ENCODE measurements at regions not wholly inside any gene's neighbourhood (a gene's known extent, or its start where the extent isn't known, plus 50 kb on each side); places are given as distances from the start of the nearest gene placed in this dataset.
A peak's percentile ranks its signal among the peaks of the same experiment; 100 is the strongest.

DNA sequence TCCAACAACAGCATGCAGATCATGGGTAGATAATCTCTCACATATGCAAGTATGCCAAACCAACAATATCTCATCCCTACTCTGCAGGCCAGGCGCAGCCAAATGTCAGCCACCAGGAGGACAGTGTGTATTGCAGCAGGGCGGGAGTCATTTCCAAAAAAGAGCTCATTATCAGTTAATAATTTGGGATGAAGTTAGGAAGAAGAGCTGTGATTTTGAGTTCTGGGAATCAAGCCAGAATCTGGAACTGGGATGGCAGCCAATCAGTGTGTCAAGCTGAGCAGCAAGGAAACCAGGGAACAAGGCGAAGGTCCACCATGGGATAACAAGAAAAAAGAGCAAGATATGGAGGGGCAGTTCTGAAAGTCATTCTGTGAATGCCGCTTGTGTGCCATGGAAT lies 88.2 kb upstream of the CAMK2D start:
- H3K4me3 Mint-ChIP-seq = no peak overlapping the region
- no peaks in the 10 kb centered on the region for H3K4me1 Mint-ChIP-seq (ENCODE audit: low read depth)
- no peaks in the 10 kb centered on the region for H3K27me3 Mint-ChIP-seq
- no peaks in the 10 kb centered on the region for H3K9me3 Mint-ChIP-seq
- H3K27ac Mint-ChIP-seq = no peak overlapping the region
- H3K36me3 Mint-ChIP-seq (ENCODE audit: low read depth) = no peaks in the 10 kb centered on the region

DNA sequence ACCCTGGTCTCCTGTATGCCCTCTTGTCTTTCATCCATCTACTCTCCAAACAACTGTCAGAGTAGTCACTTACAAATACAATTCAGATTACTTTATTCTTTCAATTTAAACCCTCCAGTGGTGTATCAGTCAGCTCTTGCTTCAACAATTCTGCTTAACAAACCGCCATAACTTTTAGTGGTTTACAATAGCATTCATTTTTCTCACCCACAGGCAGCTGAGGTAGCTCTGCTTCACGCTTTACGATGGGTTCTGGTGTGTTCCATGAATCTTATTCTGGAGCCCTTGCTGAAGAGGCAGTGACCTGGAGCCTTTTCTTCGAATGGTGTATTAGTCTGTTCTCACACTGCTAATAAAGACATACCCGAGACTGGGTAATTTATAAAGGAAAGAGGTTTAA lies 86.2 kb upstream of the CAMK2D start:
- Mint-ChIP-seq H3K4me3 (no peak overlapping the region), H3K9me3 (no peaks in the 10 kb centered on the region), H3K36me3 (ENCODE audit: low read depth) (no peaks in the 10 kb centered on the region), H3K4me1 (ENCODE audit: low read depth) (no peaks in the 10 kb centered on the region), H3K27me3 (no peaks in the 10 kb centered on the region), H3K27ac (no peak overlapping the region)

DNA sequence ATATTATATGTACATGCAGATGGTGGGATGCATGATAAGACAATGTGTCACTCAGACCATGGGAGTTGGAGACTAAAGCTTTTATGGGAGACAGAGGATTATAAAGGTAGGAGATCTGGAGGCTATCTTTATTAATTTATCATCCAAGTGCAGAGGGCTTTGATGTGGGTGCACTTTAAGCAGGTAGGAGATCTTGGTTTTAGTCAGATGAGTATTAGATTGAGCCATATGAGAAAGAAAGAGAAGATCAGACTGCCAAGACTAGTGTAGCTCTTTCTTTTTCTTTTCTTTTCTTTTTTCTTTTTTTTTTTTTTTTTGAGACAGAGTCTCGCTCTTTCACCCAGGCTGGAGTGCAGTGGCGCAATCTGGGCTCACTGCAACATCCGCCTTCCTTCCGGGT lies 84.9 kb upstream of the CAMK2D start:
- H3K9me3 Mint-ChIP-seq = no peaks in the 10 kb centered on the region
- H3K36me3 Mint-ChIP-seq (ENCODE audit: low read depth) = no peaks in the 10 kb centered on the region
- H3K27ac Mint-ChIP-seq = no peak overlapping the region
- no peak overlapping the region for H3K4me3 Mint-ChIP-seq
- H3K27me3 Mint-ChIP-seq = no peaks in the 10 kb centered on the region
- no peaks in the 10 kb centered on the region for H3K4me1 Mint-ChIP-seq (ENCODE audit: low read depth)

DNA sequence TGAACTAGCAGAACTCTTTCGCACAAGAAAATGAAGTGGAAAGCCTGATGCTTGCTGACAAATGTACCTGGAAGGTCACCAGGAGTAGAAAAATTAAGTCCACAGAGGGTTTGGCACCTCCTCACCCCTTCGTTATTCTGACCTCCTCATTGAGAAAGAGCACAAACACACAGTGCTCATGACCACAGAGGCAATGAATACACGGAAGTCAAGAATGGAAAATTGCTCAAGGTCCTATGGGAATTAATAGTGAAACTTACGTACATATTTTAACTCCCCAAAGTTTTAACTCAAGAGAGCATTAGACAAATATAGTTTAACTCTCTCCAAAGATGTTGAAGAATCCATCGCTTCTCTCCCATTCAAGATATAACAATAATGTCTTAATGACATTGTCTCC lies 83.6 kb upstream of the CAMK2D start:
- H3K27ac Mint-ChIP-seq = no peak overlapping the region
- H3K4me1 Mint-ChIP-seq (ENCODE audit: low read depth) = no peaks in the 10 kb centered on the region
- H3K27me3 Mint-ChIP-seq = no peaks in the 10 kb centered on the region
- no peak overlapping the region for H3K4me3 Mint-ChIP-seq
- H3K9me3 Mint-ChIP-seq = no peaks in the 10 kb centered on the region
- H3K36me3 Mint-ChIP-seq (ENCODE audit: low read depth) = no peaks in the 10 kb centered on the region

DNA sequence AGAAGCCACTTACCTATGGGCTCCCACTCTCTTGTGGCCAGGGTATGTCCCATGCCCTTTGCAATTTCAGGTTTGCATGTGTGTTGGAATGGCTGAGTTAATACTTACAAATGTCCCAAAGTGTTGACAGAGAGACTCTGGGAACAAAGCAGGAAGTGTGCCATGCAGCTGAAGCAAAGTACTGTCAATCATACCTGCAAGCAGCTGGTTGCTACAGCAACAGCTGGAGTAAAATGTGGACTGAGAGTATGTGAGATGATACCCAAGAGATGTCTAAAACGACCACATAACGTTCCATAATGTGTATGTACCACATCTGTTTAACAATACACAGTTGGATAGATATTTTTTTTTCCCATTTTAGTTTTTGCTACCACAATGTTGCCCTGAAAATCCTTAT lies 82.8 kb upstream of the CAMK2D start:
- H3K4me1 Mint-ChIP-seq (ENCODE audit: low read depth) = no peaks in the 10 kb centered on the region
- no peak overlapping the region for H3K4me3 Mint-ChIP-seq
- H3K27me3 Mint-ChIP-seq = no peaks in the 10 kb centered on the region
- H3K9me3 Mint-ChIP-seq = no peaks in the 10 kb centered on the region
- H3K36me3 Mint-ChIP-seq (ENCODE audit: low read depth) = no peaks in the 10 kb centered on the region
- no peak overlapping the region for H3K27ac Mint-ChIP-seq

DNA sequence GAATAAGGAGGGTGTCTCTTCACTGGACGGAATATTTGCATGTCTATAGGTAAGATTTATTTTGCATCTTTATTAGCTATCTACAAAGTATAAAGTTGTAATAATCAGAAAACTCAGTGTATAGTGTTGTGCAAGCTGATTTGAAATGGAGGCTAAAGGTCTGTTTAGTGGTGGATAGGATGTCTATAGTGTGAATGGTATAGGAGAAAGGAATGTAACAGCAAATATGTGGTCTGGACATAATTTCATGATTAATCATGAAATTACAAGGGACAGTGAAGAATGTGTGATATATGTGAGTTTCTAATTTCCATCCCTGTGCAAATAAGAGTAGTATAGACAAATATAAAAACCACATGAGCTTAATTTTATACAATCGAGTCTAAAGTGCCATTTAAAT lies 79.3 kb upstream of the CAMK2D start:
- Mint-ChIP-seq H3K4me3 (no peak overlapping the region), H3K27ac (no peak overlapping the region), H3K36me3 (ENCODE audit: low read depth) (no peaks in the 10 kb centered on the region), H3K4me1 (ENCODE audit: low read depth) (peaks cover 11% of the 10 kb centered on the region), H3K9me3 (no peaks in the 10 kb centered on the region), H3K27me3 (no peaks in the 10 kb centered on the region)

DNA sequence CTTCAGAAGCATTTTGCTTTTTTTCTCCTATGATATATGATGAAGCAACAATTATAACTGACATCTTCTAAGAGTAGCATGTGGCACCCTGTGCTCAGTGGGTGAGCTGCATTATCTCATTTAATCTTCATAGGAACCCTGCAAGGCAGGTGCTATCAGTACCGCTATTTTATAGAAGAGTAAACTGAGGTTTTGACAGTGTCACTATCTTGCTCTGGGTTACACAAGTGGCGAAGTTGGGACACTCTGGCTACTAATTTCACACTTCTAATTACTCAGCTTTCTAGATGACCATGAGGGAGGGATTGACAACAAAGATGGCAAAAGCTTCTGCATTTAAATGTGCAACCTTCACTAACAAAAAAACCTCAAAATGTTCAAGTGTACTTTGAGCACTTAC lies 76.9 kb upstream of the CAMK2D start:
- H3K27ac Mint-ChIP-seq = no peak overlapping the region
- H3K27me3 Mint-ChIP-seq = no peaks in the 10 kb centered on the region
- H3K36me3 Mint-ChIP-seq (ENCODE audit: low read depth) = no peaks in the 10 kb centered on the region
- H3K9me3 Mint-ChIP-seq = no peaks in the 10 kb centered on the region
- H3K4me3 Mint-ChIP-seq = no peak overlapping the region
- peaks cover 11% of the 10 kb centered on the region for H3K4me1 Mint-ChIP-seq (ENCODE audit: low read depth)

DNA sequence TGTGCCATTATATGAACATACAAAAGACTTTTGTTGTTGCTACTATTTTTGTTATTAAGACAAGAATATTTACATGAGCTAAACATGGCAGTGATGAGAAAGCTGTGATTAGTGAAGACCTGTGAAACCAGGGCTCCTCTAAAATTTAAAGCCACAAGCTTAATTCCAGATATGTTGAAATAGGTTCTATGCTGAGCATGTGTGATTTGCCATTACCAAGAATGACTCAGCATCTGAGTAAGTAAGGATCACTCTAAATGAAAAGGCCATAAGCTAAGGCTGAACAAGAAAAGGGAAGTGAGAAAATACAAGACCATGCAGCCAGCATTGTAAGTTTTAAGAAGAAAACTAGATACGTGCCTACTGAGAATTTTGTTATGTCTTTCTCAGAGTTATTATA lies 75.9 kb upstream of the CAMK2D start:
- Mint-ChIP-seq H3K27me3 (no peaks in the 10 kb centered on the region), H3K36me3 (ENCODE audit: low read depth) (no peaks in the 10 kb centered on the region), H3K27ac (no peak overlapping the region), H3K4me1 (ENCODE audit: low read depth) (peaks cover 11% of the 10 kb centered on the region), H3K4me3 (no peak overlapping the region), H3K9me3 (no peaks in the 10 kb centered on the region)

DNA sequence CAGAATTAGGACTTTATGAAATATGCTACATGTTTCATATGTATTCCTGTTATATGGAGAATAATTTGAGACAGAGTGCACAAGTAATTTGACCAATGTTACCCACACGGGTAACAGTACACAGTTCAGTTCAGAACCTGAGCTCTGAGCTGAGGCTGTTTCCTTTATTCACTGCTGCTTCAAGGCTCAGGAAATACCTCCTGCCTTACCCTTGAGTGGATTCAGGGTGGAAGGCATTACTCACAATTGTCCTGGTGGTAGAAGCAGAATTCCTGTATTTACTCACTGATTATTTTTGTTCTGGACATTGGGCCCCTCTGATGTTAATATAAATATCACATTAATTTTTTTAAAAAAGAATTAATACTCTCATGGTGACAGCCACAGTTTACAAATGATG lies 73.5 kb upstream of the CAMK2D start:
- Mint-ChIP-seq H3K27ac (no peak overlapping the region), H3K36me3 (ENCODE audit: low read depth) (no peaks in the 10 kb centered on the region), H3K9me3 (no peaks in the 10 kb centered on the region), H3K27me3 (no peaks in the 10 kb centered on the region), H3K4me1 (ENCODE audit: low read depth) (peaks cover 14% of the 10 kb centered on the region), H3K4me3 (no peak overlapping the region)

DNA sequence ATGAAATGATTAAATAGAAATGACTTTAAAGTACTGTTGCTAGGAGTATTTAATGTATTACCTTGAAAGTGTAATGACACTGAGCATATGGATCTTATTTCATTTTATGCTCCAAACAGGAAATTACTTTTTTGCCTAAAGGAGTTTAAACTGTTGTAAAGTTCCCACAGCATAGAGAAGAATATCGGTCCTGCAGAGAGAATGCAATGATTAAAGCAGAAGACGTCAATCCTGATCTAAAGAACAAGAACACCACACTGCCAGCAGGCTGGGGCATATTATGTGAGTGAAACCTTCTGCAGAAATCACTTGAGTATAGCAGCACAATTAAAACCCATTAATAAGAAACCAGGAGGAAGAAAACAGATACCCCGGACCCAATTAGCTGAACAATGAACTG lies 72.8 kb upstream of the CAMK2D start:
- no peak overlapping the region for H3K27ac Mint-ChIP-seq
- no peaks in the 10 kb centered on the region for H3K9me3 Mint-ChIP-seq
- H3K4me3 Mint-ChIP-seq = no peak overlapping the region

DNA sequence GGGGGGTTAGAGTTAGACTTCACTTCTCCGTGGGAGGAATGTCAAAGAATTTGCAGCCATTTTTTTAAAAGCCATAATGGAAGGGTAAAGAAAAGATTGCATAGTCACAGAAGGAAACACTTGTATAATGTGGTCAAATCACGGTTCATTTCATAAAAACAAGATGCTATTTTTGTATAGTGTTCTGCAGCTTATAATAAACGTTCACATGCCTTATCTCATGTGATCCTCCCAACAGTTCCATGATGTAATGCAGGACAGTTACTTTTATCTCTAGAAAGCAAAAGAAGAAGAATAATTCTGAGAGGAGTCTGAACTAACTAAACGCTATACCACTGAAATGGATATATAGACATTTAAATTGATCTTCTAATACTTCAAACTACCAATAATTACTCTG lies 71.3 kb upstream of the CAMK2D start:
- Mint-ChIP-seq H3K27ac (no peak overlapping the region), H3K4me1 (ENCODE audit: low read depth) (peaks cover 12% of the 10 kb centered on the region), H3K36me3 (ENCODE audit: low read depth) (no peaks in the 10 kb centered on the region), H3K4me3 (no peak overlapping the region), H3K27me3 (peaks cover 7% of the 10 kb centered on the region), H3K9me3 (no peaks in the 10 kb centered on the region)

More for the DNA sequence above, 72.8 kb upstream of the CAMK2D start:
- Mint-ChIP-seq H3K36me3 (ENCODE audit: low read depth) (no peaks in the 10 kb centered on the region), H3K4me1 (ENCODE audit: low read depth) (peaks cover 14% of the 10 kb centered on the region), H3K27me3 (peaks cover 4% of the 10 kb centered on the region)

DNA sequence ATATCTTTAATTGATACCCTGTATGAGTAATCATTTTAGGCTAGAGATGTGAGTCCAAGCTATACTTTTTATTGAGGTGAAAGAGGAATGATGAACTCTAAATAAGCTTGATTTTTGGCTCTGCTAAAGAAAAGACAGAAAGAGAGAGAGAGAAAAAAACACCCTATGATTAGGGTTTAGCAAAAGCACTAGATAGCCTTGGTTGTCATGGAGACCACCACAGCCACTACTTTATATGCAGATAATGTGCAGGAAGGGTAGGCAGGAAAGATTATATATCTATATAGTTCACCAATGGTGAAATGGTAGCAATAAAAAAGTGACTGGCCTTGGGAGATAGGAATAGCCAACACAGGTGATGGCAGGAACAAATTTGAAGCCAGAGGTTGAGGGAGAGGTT lies 69.9 kb upstream of the CAMK2D start:
- peaks cover 7% of the 10 kb centered on the region for H3K4me1 Mint-ChIP-seq (ENCODE audit: low read depth)
- H3K4me3 Mint-ChIP-seq = no peak overlapping the region
- H3K9me3 Mint-ChIP-seq = no peaks in the 10 kb centered on the region
- no peak overlapping the region for H3K27ac Mint-ChIP-seq
- no peaks in the 10 kb centered on the region for H3K36me3 Mint-ChIP-seq (ENCODE audit: low read depth)
- peaks cover 7% of the 10 kb centered on the region for H3K27me3 Mint-ChIP-seq

DNA sequence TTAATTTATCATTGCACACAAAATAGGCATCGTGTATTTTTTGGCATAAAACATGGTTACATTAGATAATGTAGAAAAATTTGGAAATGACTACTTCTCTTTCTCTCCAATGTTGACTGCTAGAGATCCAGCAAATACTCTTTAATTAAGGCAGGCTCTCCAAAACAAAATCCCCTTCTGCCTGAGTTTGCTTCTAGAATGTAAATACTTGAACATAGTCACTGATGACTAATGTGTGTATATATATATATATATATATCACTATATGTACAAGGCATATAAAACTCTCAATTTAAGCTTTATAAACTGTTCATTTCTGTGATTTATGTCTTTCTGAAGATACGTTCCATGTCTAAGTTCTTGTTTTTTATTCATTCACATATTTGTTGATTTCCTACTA lies 67.2 kb upstream of the CAMK2D start:
- Mint-ChIP-seq H3K9me3 (no peaks in the 10 kb centered on the region), H3K36me3 (ENCODE audit: low read depth) (no peaks in the 10 kb centered on the region), H3K27ac (no peak overlapping the region), H3K4me1 (ENCODE audit: low read depth) (peaks cover 33% of the 10 kb centered on the region), H3K27me3 (peaks cover 7% of the 10 kb centered on the region), H3K4me3 (no peak overlapping the region)

DNA sequence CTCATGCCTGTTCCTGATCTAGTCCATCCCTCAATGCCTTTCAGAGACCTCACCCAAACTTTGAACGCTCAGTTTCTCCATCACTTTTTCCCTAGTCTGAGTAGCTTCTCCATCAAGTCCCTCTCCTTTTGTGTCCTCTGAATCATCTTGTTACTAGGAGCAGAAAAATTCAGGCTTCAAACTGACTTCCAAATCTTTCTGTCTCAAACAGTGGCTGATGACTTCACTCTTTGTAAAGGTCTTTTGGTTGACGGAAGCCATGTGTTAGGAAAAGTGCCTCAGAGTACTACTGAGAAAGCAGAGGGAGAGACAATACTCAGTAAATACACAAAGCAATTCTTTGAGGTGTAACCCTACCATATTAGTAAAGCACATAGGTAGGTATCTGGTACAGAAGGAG lies 65.7 kb upstream of the CAMK2D start:
- no peak overlapping the region for H3K27ac Mint-ChIP-seq
- no peaks in the 10 kb centered on the region for H3K36me3 Mint-ChIP-seq (ENCODE audit: low read depth)
- H3K9me3 Mint-ChIP-seq = no peaks in the 10 kb centered on the region
- no peak overlapping the region for H3K4me3 Mint-ChIP-seq
- H3K4me1 Mint-ChIP-seq (ENCODE audit: low read depth) = peaks cover 47% of the 10 kb centered on the region
- H3K27me3 Mint-ChIP-seq = peaks cover 7% of the 10 kb centered on the region

DNA sequence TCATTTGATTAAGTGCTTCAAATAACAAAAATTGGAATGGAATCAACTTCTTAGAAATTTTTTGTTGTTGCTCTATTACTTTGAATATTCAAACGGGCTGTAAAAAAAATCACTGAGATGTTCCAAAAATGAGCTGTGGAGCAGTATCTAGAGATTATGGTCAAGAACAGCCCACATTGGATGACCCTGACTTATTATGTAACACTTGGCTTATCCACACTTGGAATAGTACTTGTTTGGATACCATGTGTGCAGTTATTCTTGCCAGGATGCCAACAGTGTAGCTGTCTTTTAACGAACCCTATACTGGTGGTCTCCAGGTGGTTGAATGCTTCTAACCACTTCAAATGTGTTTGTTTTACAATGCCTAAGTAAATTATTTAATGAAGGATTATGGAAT lies 64.9 kb upstream of the CAMK2D start:
- no peaks in the 10 kb centered on the region for H3K9me3 Mint-ChIP-seq
- no peaks in the 10 kb centered on the region for H3K36me3 Mint-ChIP-seq (ENCODE audit: low read depth)
- H3K4me1 Mint-ChIP-seq (ENCODE audit: low read depth) = peaks cover 53% of the 10 kb centered on the region
- H3K4me3 Mint-ChIP-seq = no peak overlapping the region
- H3K27ac Mint-ChIP-seq = no peak overlapping the region
- peaks cover 7% of the 10 kb centered on the region for H3K27me3 Mint-ChIP-seq

DNA sequence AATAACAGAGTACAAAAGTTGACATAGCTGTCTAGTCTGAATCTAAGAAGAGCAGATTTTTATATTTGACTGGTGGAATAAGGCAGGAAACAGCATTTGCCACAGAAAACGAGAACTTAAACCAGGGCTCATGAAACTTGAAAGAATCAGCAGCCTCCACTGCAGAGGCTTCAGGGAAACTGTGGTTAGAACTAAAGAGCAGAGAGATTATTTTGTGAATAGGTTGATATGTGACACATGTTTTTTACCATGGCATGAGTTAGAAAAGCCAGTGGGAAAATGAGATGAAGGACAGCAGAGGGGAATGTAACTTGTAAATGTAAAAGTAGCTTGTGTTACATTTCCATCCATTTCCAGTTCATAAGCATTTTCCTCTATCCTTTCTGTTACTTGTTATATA lies 63.7 kb upstream of the CAMK2D start:
- Mint-ChIP-seq H3K9me3 (no peaks in the 10 kb centered on the region), H3K27ac (peak overlapping the region; percentile 26), H3K4me1 (ENCODE audit: low read depth) (peaks cover 52% of the 10 kb centered on the region), H3K27me3 (peaks cover 7% of the 10 kb centered on the region), H3K4me3 (peak overlapping the region; percentile 15), H3K36me3 (ENCODE audit: low read depth) (no peaks in the 10 kb centered on the region)

DNA sequence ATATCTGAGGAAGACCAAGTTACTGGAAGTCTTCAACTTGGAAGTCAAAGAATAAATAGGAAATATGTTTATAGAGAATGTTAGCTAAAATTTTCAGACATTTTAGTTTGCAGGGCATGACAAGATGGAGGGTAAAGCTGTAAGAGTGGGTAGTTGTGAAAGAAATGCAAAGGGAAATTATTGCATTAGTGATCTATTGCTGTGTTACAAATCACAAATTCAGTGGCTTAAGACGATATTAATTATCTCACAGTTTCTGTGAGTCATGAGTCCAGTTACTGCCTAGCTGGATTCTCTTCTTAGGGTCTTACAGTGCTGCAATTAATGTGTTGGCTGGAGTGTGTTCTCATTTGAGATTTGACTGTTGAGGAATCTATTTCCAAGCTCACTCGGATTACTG lies 62.9 kb upstream of the CAMK2D start:
- Mint-ChIP-seq H3K4me3 (no peak overlapping the region), H3K9me3 (no peaks in the 10 kb centered on the region), H3K4me1 (ENCODE audit: low read depth) (peaks cover 52% of the 10 kb centered on the region), H3K27me3 (peaks cover 4% of the 10 kb centered on the region), H3K27ac (peak overlapping the region; percentile 68), H3K36me3 (ENCODE audit: low read depth) (no peaks in the 10 kb centered on the region)
